Upper lobe of left lung (tissue), 4 donors: ENCODE measurements at regions not wholly inside any gene's neighbourhood (a gene's known extent, or its start where the extent isn't known, plus 50 kb on each side); places are given as distances from the start of the nearest gene placed in this dataset.

Experiments
- POLR2A ChIP-seq, 4 donors: fragments of 450-650 bp; IDR thresholded peaks; one replicate each; pipeline ENCODE4 v1.5.1; 2016 to 2017; ENCODE audit warnings: antibody characterized with exemption in 4 of 4, mild to moderate bottlenecking in 2 of 4
- TF ChIP-seq, protein P1 (sequence below), 6 experiments: fragments of 450-650 bp in 4 of 6; fragments of 200-600 bp in 2 of 6; sonication (generic) in 2 of 6; IDR thresholded peaks; one replicate each; pipeline ENCODE4 v1.5.1; 2016 to 2019; ENCODE audit warnings: antibody characterized with exemption in 6 of 6

DNA sequence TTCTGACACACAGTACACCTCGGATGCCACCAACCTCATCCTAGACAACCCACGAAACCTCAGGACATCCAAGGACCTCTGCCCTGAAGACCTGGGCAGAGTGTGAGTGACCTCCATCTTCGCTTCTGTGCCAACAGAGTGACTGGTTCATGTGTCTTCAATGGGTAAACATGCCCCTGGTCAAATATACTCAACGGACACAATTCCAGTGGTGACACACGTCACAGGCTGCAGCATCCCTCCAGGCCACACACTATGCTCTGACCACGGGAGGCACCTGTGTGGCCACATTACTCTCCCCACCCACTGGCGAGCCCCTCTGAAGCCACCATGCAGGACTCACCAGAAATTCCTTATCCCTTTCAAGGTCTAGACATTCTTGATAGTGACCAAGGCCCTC, 85.2 kb downstream of the GALR1 start:
- TF ChIP-seq POLR2A (IDR thresholded peaks at IDR 0.05), result no peak
- TF ChIP-seq, protein P1, sequence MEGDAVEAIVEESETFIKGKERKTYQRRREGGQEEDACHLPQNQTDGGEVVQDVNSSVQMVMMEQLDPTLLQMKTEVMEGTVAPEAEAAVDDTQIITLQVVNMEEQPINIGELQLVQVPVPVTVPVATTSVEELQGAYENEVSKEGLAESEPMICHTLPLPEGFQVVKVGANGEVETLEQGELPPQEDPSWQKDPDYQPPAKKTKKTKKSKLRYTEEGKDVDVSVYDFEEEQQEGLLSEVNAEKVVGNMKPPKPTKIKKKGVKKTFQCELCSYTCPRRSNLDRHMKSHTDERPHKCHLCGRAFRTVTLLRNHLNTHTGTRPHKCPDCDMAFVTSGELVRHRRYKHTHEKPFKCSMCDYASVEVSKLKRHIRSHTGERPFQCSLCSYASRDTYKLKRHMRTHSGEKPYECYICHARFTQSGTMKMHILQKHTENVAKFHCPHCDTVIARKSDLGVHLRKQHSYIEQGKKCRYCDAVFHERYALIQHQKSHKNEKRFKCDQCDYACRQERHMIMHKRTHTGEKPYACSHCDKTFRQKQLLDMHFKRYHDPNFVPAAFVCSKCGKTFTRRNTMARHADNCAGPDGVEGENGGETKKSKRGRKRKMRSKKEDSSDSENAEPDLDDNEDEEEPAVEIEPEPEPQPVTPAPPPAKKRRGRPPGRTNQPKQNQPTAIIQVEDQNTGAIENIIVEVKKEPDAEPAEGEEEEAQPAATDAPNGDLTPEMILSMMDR (IDR thresholded peaks at IDR 0.05), result no peak
